ENCODE measurements at regions not wholly inside any gene's neighbourhood (a gene's known extent, or its start where the extent isn't known, plus 50 kb on each side); places are given as distances from the start of the nearest gene placed in this dataset.

GRCh38 chr10:129294944-129295343, 172.1 kb upstream of the MGMT start:
- no peak overlapping the region for H3K4me3 ChIP-seq (replicated peaks; ENCODE audit: low read depth, low read length)
- no peak for DNase-seq (ENCODE audit: extremely low read depth, low read depth)
- no peak for TF ChIP-seq CTCF (IDR thresholded peaks at IDR 0.05; ENCODE audit: low read depth, low read length, missing control alignments)

- TF ChIP-seq CTCF (IDR thresholded peaks at IDR 0.05; ENCODE audit: low read depth, low read length, missing control alignments): no peak
- no peak overlapping the region for H3K4me3 ChIP-seq (replicated peaks; ENCODE audit: low read depth, low read length)
- DNase-seq (ENCODE audit: extremely low read depth, low read depth): no peak
Measured at GRCh38 chr10:129305046-129305445, 162.0 kb upstream of the MGMT start.

GRCh38 chr10:129307141-129307540, 159.9 kb upstream of the MGMT start:
- TF ChIP-seq CTCF (IDR thresholded peaks at IDR 0.05; ENCODE audit: low read depth, low read length, missing control alignments): no peak

DNA sequence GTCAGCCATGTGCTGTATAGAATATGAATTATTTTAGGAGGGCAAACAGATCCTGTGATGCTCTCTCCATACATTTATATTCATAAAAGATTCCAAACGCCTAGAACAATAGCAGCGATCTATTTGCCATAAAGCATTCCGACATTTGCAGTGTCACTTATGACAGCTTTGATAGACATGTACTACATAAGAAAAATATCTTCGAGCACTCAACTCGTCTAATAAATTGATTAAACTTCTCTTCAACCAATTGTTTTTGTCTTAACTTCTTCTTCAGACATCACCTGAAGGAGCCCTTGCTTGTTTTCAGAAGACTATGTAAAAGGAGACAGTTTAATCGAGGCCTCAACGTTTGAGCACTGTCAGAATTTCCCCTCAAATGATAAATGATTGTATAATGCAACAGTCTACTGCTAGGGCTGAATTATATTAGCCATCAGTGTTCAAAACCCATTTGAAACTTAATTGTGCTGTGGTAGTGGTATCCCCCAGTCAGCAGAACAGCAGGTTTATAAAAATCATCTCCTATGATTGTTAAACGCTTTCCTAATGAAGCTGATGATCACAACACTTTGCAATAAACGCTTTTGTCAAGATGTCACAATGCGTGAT, 158.0 kb upstream of the MGMT start:
- no peak overlapping the region for H3K4me3 ChIP-seq (replicated peaks; ENCODE audit: low read depth, low read length)
- TF ChIP-seq CTCF (IDR thresholded peaks at IDR 0.05; ENCODE audit: low read depth, low read length, missing control alignments): no peak
- DNase-seq (ENCODE audit: extremely low read depth, low read depth): no peak

More at GRCh38 chr10:129307141-129307540, 159.9 kb upstream of the MGMT start:
- H3K4me3 ChIP-seq (replicated peaks; ENCODE audit: low read depth, low read length): no peak overlapping the region
- DNase-seq (ENCODE audit: extremely low read depth, low read depth): no peak

GRCh38 chr10:129309565-129309964, 157.5 kb upstream of the MGMT start:
- no peak for TF ChIP-seq CTCF (IDR thresholded peaks at IDR 0.05; ENCODE audit: low read depth, low read length, missing control alignments)
- no peak overlapping the region for H3K4me3 ChIP-seq (replicated peaks; ENCODE audit: low read depth, low read length)
- no peak for DNase-seq (ENCODE audit: extremely low read depth, low read depth)

- H3K4me3 ChIP-seq (replicated peaks; ENCODE audit: low read depth, low read length): no peak overlapping the region
- no peak for TF ChIP-seq CTCF (IDR thresholded peaks at IDR 0.05; ENCODE audit: low read depth, low read length, missing control alignments)
Measured at GRCh38 chr10:129310881-129311280, 156.2 kb upstream of the MGMT start.

DNA sequence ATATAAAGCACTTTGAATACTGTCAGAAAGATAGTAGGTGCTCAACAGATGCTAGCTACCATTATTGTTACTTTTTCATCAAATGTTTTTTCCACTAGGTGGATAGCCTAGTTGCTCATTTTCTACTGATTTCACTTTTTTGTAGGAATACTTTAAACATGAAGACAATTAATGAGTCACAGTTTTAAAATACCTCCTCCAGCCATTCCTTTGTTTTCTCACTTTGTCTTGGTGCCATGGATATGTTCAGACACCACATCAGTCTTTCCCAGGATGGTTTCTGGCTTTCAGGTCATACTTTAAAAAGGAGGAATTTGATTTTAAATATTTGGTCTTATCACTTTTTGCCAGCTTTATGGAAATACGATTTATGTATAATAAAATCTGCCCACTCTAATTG, 147.1 kb upstream of the MGMT start:
- no peak for DNase-seq (ENCODE audit: extremely low read depth, low read depth)
- TF ChIP-seq CTCF (IDR thresholded peaks at IDR 0.05; ENCODE audit: low read depth, low read length, missing control alignments): no peak
- no peak overlapping the region for H3K4me3 ChIP-seq (replicated peaks; ENCODE audit: low read depth, low read length)

More at GRCh38 chr10:129310881-129311280, 156.2 kb upstream of the MGMT start:
- no peak for DNase-seq (ENCODE audit: extremely low read depth, low read depth)

Data from HFF-Myc (cell line).